Effector memory CD4-positive, alpha-beta T cell (primary cell): ENCODE measurements at regions not wholly inside any gene's neighbourhood (a gene's known extent, or its start where the extent isn't known, plus 50 kb on each side); places are given as distances from the start of the nearest gene placed in this dataset.

Experiments
- DNase-seq, 3 donors: peaks; one replicate each; pipeline ENCODE4 v3.0.0-alpha.2; 2020
- H3K27ac ChIP-seq: 2 replicates; pipeline ENCODE4 v1.7.0; 2013; ENCODE audit warnings: mild to moderate bottlenecking, low read length, moderate library complexity; ENCODE audit not compliant: insufficient read depth, poor library complexity, severe bottlenecking
- H3K27me3 ChIP-seq: replicated peaks from 2 replicates; pipeline ENCODE4 v1.7.0; 2013; ENCODE audit warnings: mild to moderate bottlenecking, low read length; ENCODE audit not compliant: insufficient read depth, control insufficient read depth, poor library complexity, severe bottlenecking
- H3K36me3 ChIP-seq: 2 replicates; pipeline ENCODE4 v1.7.0; 2013; ENCODE audit warnings: mild to moderate bottlenecking, low read length, moderate library complexity; ENCODE audit not compliant: control insufficient read depth, insufficient read depth
- H3K4me1 ChIP-seq: 2 replicates; pipeline ENCODE4 v1.7.0; 2013; ENCODE audit warnings: low read length, mild to moderate bottlenecking; ENCODE audit not compliant: control insufficient read depth, insufficient read depth, poor library complexity, severe bottlenecking
- H3K4me3 ChIP-seq: 2 replicates; pipeline ENCODE4 v1.7.0; 2013; ENCODE audit warnings: low read length, low read depth, mild to moderate bottlenecking; ENCODE audit not compliant: insufficient read depth, poor library complexity, severe bottlenecking
- H3K9me3 ChIP-seq: 2 replicates; pipeline ENCODE4 v1.7.0; 2013; ENCODE audit warnings: mild to moderate bottlenecking, low read length, moderate library complexity; ENCODE audit not compliant: control insufficient read depth

DNA sequence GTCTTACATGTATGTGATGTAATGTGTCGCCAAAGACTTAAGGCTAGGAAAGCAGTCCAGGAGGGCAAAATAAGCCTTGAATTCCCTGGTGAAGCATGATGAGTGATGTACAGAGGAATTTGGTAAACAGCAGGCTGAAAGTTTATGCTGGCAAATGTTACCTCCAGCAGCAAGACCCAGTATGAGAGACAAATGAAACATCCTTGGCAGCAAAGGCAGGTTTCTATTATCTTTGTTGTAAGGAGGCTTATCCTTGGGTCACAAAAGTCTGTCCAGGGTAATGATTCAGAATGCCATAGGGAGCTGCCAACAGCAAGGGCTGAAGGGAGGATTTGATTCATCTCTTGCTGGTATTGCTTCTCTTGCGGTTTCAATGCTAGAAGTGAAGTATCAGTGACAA lies 75.9 kb upstream of the HTR4 start:
- H3K9me3 ChIP-seq: no peaks in the 10 kb centered on the region
- H3K27me3 ChIP-seq: no peaks in the 10 kb centered on the region
- H3K4me1 ChIP-seq: no peaks in the 10 kb centered on the region
- H3K27ac ChIP-seq: no peak overlapping the region
- DNase-seq: no peak
- H3K4me3 ChIP-seq: no peak overlapping the region
- H3K36me3 ChIP-seq: no peaks in the 10 kb centered on the region

DNA sequence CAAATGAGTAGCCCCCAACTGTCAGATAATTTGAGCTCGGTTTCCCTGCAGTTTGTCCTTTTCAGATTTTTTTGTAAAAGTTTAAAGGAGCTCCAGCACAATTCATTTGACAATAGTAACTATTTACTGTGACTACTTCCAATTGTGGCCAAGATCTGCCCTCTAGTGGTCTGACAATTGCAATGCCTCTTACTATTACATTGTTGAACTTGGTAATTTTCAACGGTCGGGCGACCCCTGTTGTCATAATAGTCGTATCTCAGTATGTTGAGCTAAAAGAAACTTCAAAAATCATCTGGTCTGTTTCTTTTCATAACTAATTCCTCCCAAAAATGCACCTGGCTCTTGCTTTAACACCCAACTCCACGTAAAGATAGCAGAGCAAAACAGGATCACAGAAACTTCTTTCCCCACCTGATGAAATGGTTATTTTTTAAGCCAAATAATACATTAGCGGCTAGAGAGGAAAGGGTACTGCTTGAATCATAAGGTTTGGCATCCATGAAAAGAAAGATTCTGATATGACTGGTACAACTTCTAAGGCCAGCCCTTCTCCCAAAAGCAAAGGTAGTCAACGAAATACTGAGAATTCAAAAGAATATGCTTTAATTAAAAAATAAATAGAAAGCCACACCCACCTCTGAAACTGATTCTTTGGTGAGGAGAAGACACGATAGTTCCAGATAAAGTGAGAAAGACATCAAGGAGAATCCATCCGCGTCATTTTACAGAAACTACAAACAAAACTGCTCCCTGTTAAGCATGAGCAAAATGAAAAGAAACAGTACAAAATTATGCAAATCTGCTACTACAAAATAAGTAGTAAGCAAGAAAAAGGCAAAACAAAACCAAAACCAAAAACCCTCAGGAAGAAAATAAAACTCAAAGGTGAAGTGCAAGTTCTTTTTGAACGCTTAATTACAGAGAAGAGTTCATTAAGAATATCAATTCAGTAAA lies 76.9 kb upstream of the HTR4 start:
- Histone ChIP-seq H3K4me3 (no peak overlapping the region), H3K9me3 (no peaks in the 10 kb centered on the region), H3K27ac (no peak overlapping the region)

DNA sequence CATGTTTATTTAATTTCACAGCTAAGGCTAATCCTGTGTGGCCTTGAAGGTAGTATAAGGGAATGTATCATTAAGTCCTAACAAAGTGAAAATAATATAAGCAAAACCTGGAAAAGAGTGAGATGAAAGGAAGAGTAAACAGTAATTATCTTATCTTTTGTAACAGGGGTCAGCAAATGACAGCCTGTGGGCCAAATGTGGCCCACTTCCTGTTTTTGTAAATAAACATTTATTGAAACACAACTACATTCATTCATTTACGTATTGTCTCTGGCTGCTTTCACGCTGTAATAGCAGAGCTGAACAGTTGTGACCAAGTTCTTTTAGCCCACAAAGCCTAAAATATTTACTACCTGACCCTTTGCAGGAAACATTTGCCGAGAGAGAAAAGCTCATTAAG lies 78.4 kb upstream of the HTR4 start:
- Histone ChIP-seq H3K4me1 (no peaks in the 10 kb centered on the region), H3K27ac (no peak overlapping the region), H3K4me3 (no peak overlapping the region), H3K36me3 (no peaks in the 10 kb centered on the region), H3K9me3 (no peaks in the 10 kb centered on the region), H3K27me3 (no peaks in the 10 kb centered on the region)
- DNase-seq: no peak

More for the DNA sequence above, 76.9 kb upstream of the HTR4 start:
- DNase-seq: peak; percentile 10 to 55 (median 30)
- Histone ChIP-seq H3K4me1 (no peaks in the 10 kb centered on the region), H3K36me3 (no peaks in the 10 kb centered on the region), H3K27me3 (no peaks in the 10 kb centered on the region)

DNA sequence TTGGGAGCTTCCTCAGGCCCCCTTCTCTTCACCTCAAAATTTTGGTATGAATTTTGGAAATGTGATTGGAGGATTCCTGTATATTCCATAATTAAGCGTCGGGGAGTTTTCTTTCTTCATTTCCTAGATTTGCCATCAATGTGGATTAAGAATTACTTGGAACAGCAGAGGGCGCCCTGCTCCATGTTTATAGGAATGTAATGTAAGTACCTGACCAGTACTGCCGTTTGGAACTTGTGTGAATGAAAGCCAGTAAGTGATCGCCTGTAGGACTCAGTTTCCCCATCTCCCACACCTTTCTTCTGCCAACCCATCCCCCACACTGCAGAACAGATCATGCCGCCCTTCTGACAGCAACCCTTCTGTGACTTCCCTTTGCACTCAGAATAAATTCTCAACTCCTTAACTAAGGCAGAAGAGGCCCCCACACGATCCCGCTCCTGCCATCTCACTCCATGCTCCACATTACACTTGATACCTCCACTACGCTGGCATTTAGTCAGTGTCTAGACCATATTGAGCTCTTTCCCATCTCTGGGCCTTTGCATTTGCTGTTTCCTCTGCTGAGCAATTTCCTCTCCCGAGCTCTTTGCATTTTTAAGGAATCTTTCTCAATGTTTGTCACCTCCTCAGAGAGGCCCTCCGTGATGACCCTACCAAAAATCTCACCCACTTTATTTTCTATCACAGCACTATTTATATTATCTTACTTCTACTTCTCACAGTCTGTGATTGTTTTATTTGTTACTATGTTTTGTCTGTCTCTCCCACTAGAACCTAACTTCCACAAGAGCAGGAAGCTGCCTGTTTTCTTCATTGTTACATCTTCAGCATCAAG lies 79.5 kb upstream of the HTR4 start:
- H3K4me1 ChIP-seq: no peaks in the 10 kb centered on the region
- no peak overlapping the region for H3K4me3 ChIP-seq
- no peaks in the 10 kb centered on the region for H3K36me3 ChIP-seq
- H3K27ac ChIP-seq: no peak overlapping the region
- H3K27me3 ChIP-seq: no peaks in the 10 kb centered on the region
- H3K9me3 ChIP-seq: no peaks in the 10 kb centered on the region
- peak; percentile 25 to 63 (median 45) for DNase-seq

DNA sequence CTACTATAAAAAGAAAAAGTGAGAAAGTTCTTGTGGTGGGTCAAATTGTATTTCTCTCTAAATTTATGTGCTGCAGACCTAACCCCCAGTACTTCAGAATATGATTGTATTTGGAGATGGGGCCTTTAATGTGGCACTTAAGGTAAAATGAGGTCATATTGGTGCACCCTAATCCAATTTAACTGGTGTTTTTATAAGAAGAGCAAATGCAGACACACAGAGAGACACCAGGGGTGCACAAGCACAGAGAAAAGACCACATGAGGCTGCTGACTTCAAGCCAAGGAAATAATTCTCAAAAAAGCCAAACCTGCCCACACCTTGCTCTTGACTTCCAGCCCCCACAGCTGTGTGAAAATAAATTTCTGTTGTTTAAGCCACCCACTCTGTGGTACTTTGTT lies 80.2 kb upstream of the HTR4 start:
- Histone ChIP-seq H3K9me3 (no peaks in the 10 kb centered on the region), H3K27ac (no peak overlapping the region), H3K27me3 (no peaks in the 10 kb centered on the region), H3K36me3 (no peaks in the 10 kb centered on the region), H3K4me3 (no peak overlapping the region), H3K4me1 (no peaks in the 10 kb centered on the region)
- no peak for DNase-seq

DNA sequence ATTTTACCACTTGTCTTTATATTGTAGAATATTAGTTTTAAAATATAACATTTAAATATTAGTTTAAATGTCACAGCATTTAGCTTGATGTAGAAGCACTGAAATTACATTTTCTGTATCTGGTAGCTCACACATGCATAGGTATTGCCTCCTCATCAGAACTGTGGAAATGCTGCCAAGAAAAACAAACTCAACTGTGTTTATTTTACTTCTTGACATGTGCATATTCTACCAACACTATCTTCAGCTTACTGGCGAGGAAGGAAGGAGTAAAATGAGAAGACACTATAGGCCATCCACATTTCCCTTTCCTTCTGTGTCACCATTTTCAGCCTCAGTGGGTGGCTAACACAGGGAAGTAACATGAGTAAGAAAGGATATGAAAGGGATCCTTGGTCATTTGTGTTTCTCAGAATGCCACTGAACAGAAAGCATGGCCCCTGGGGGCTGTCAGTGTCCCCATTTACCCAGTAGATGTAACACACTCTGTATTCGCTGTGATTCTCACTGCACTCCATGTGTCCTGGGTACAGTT lies 81.0 kb upstream of the HTR4 start:
- Histone ChIP-seq H3K4me1 (no peaks in the 10 kb centered on the region), H3K9me3 (no peaks in the 10 kb centered on the region), H3K27me3 (no peaks in the 10 kb centered on the region), H3K27ac (no peak overlapping the region), H3K36me3 (no peaks in the 10 kb centered on the region), H3K4me3 (no peak overlapping the region)
- no peak for DNase-seq

DNA sequence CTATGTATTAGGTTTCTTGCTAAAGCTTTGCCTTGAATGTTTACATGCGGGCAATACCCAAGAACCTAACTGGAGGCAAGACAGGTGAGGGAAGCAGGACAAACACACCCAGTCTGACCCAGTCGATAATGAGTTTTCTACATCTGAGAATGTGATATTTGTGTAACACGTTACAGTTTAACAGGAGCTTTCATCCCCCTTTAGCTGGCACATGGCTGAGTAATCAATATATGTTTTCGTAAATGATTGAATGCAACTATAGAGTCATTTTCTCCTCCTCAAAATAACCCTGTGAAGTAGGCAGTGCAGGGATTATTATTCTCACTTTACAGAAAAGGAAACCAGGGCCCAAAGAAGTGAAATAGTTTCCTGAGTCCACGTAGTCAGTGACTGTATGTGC lies 84.7 kb upstream of the HTR4 start:
- H3K27ac ChIP-seq: no peak overlapping the region
- H3K9me3 ChIP-seq: no peaks in the 10 kb centered on the region

DNA sequence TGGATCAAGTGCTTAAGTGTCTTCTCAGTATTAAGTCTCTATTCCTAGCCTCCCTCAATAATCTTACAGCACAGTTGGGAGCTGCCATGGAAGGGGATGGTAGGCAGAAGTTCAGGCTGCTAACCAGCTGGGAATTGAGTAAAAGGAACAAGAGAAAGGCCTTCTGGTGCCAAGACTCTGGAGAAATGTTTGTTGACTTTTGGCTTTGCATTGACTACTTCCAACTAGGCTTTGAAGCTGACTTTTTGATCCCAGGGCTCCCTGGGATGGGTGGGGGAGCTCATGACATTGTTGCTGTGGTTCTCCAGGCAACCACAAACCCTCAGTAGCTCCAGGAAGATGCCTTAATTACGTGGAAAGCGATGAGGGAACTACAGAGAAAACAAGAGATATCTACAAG lies 85.2 kb upstream of the HTR4 start:
- H3K36me3 ChIP-seq: no peaks in the 10 kb centered on the region
- no peaks in the 10 kb centered on the region for H3K9me3 ChIP-seq
- H3K4me3 ChIP-seq: no peak overlapping the region
- H3K4me1 ChIP-seq: no peaks in the 10 kb centered on the region
- no peak overlapping the region for H3K27ac ChIP-seq
- DNase-seq: no peak
- no peaks in the 10 kb centered on the region for H3K27me3 ChIP-seq

More for the DNA sequence above, 84.7 kb upstream of the HTR4 start:
- no peaks in the 10 kb centered on the region for H3K27me3 ChIP-seq
- no peak for DNase-seq
- H3K4me3 ChIP-seq: no peak overlapping the region
- no peaks in the 10 kb centered on the region for H3K4me1 ChIP-seq
- no peaks in the 10 kb centered on the region for H3K36me3 ChIP-seq

DNA sequence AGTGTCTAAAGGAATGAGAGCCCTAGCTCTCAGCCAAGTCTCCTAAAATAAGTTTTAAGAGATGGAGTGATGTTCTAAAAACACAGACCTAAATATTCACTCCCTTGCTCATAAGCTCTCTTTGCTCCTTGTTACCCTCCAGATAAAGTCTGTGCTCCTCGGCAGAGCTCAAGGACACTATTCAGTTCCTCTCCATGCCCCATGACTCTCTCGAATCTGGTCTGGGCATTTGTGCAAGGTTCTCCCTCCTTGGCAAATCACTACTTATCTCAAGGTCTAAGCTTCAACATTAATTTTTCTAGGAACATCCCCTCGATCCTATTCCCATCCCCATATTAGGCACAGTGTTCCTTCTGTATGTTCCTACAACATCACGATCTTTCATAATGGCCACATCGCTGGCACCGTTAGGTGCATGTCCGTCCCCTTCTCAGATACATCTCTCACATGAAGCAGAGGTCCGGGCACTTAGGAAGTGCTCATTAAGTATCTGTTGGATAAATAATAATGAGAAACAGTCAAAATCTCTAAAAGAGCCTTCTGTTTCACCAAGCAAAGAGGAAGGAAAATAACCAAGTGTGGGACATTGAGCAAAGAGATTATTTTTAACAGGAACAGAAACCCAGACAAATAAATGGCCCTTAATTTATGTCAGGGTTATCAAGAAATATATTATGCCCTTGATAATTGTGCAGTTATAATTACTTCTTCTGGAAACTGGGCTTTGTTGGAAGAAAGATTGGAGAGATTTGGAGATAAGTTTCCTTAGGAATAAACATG lies 85.9 kb upstream of the HTR4 start:
- Histone ChIP-seq H3K27ac (no peak overlapping the region), H3K27me3 (no peaks in the 10 kb centered on the region), H3K36me3 (no peaks in the 10 kb centered on the region), H3K4me3 (no peak overlapping the region), H3K4me1 (no peaks in the 10 kb centered on the region), H3K9me3 (no peaks in the 10 kb centered on the region)
- no peak for DNase-seq
